GM23248 (cell line): ENCODE measurements at regions not wholly inside any gene's neighbourhood (a gene's known extent, or its start where the extent isn't known, plus 50 kb on each side); places are given as distances from the start of the nearest gene placed in this dataset.

Source experiments
- DNase-seq: peaks from one replicate; pipeline ENCODE4 v3.0.0-alpha.2; 2015
- H2AFZ ChIP-seq: fragments of 200-600 bp; sonication (generic); 2 replicates; pipeline ENCODE4 v1.6.1; 2016; ENCODE audit warnings: antibody characterized with exemption
- H3F3A ChIP-seq: fragments of 200-600 bp; sonication (generic); 2 replicates; pipeline ENCODE4 v1.6.1; 2016; ENCODE audit warnings: mild to moderate bottlenecking, antibody characterized with exemption, mixed run types; ENCODE audit not compliant: insufficient read depth
- H3K27ac ChIP-seq: fragments of 200-600 bp; sonication (generic); 2 replicates; pipeline ENCODE4 v1.5.1; 2016; ENCODE audit warnings: mild to moderate bottlenecking
- H3K27me3 ChIP-seq: fragments of 200-600 bp; sonication (generic); replicated peaks from 2 replicates; pipeline ENCODE4 v1.6.1; 2016; ENCODE audit warnings: mild to moderate bottlenecking; ENCODE audit not compliant: insufficient read depth
- H3K36me3 ChIP-seq: fragments of 200-600 bp; sonication (generic); 2 replicates; pipeline ENCODE4 v1.6.1; 2016; ENCODE audit warnings: low read depth, mild to moderate bottlenecking
- H3K4me1 ChIP-seq: fragments of 200-600 bp; sonication (generic); 2 replicates; pipeline ENCODE4 v1.6.1; 2016; ENCODE audit warnings: mild to moderate bottlenecking; ENCODE audit not compliant: insufficient read depth
- H3K4me2 ChIP-seq: fragments of 200-600 bp; sonication (generic); one replicate; pipeline ENCODE4 v1.6.1; 2016; ENCODE audit warnings: mild to moderate bottlenecking; ENCODE audit not compliant: unreplicated experiment
- H3K4me3 ChIP-seq: fragments of 200-600 bp; sonication (generic); 2 replicates; pipeline ENCODE4 v1.5.1; 2016; ENCODE audit warnings: mild to moderate bottlenecking
- H3K79me2 ChIP-seq: fragments of 200-600 bp; sonication (generic); 2 replicates; pipeline ENCODE4 v1.6.1; 2016; ENCODE audit warnings: mild to moderate bottlenecking; ENCODE audit not compliant: insufficient read depth
- H3K9ac ChIP-seq: fragments of 200-600 bp; sonication (generic); 2 replicates; pipeline ENCODE4 v1.6.1; 2016; ENCODE audit warnings: mild to moderate bottlenecking
- H3K9me2 ChIP-seq: fragments of 200-600 bp; sonication (generic); 2 replicates; pipeline ENCODE4 v1.6.1; 2016; ENCODE audit warnings: mixed run types, mild to moderate bottlenecking, moderate library complexity; ENCODE audit not compliant: insufficient read depth
- H3K9me3 ChIP-seq: fragments of 200-600 bp; sonication (generic); one replicate; pipeline ENCODE4 v1.6.1; 2017; ENCODE audit warnings: low read depth
- H4K20me1 ChIP-seq: fragments of 200-600 bp; sonication (generic); 2 replicates; pipeline ENCODE4 v1.6.0; 2016; ENCODE audit not compliant: insufficient read depth
- EZH2 ChIP-seq: fragments of 200-600 bp; sonication (generic); IDR thresholded peaks from 2 replicates; pipeline ENCODE4 v1.6.1; 2018; ENCODE audit warnings: antibody characterized with exemption, mild to moderate bottlenecking; ENCODE audit not compliant: insufficient read depth, poor library complexity, severe bottlenecking
- EZH2phosphoT487 ChIP-seq: fragments of 200-600 bp; sonication (generic); IDR thresholded peaks from 2 replicates; pipeline ENCODE4 v1.6.1; 2018; ENCODE audit warnings: antibody characterized with exemption, moderate library complexity, mild to moderate bottlenecking, low read depth; ENCODE audit not compliant: insufficient read depth
- WGBS, 2 experiments: methylation state at CpG; one replicate each; pipeline ENCODE4 v1.1.6; 2015 to 2017; ENCODE audit warnings: low lambda C conversion rate in 2 of 2, low coverage in 1 of 2; ENCODE audit errors: missing lambda C conversion rate in 2 of 2; 5-methylcytosine and 5-hydroxymethylcytosine counted together
- in situ Hi-C: fragments of 300-500 bp; cut with MboI; formaldehyde crosslinking; loops from 2 replicates; pipeline ENCODE4 v1.15.0; 2020

DNA sequence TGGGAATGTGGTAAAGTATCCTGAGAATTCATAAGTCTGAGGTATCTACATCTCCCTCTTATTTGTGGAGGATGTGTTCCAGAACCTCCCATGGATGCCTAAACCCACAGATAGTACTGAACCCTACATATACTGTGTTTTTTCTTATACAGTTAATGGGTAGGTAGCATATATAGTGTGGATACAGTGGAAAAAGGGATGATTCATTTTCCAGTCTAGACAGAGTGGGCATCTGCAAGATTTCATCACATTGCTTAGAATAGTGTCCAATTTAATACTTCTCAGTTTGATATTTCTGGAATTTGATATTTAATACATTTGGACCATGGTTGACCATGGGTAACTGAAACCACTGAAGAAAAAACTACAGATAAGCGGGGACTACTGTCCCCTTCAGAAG, 155.0 kb upstream of the ANKRD50 start:
- in situ Hi-C loops, result no loop called here
- TF ChIP-seq EZH2 (no peak), EZH2phosphoT487 (no peak)
- Histone ChIP-seq H3K4me1 (0 out of 2 replicates have a peak, but pooled peaks cover 2% of the 10 kb centered on the region), H3K9me2 (no peaks in the 10 kb centered on the region), H3K4me2 (no peak overlapping the region), H4K20me1 (no peaks in the 10 kb centered on the region), H3K4me3 (no peak overlapping the region), H2AFZ (no peak overlapping the region), H3K27ac (no peak overlapping the region), H3K36me3 (no peaks in the 10 kb centered on the region), H3K9ac (no peak overlapping the region), H3K79me2 (no peaks in the 10 kb centered on the region), H3K27me3 (no peaks in the 10 kb centered on the region), H3K9me3 (no peaks in the 10 kb centered on the region), H3F3A (no peaks in the 10 kb centered on the region)
- 93 to 95% methylated on average over 1 of the region's 1 CpG for WGBS, 2 experiments
- DNase-seq, result peak; percentile 33

DNA sequence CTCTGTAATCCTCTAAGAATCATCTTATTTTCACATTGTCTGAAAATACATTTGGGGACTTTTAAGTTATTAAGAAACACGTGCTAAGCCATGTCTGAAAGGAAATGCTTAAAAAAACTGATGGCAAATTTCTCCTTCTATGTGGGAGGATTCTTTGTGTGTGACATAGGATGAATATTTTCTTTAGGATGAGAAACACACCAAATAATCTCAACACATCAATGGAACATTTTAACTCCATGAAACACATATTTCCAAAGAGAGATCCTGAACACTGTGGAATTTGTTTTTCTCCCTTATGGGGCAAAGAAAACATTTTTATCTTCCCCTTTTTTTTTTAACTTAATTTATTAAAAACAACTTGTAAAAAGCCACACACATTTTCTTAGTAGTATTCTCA, 153.8 kb upstream of the ANKRD50 start:
- 0 out of 2 replicates have a peak overlapping the region, but pooled peaks have one; percentile 11 for H2AFZ ChIP-seq
- 63 to 72% methylated on average over 1 of the region's 1 CpG for WGBS, 2 experiments

DNA sequence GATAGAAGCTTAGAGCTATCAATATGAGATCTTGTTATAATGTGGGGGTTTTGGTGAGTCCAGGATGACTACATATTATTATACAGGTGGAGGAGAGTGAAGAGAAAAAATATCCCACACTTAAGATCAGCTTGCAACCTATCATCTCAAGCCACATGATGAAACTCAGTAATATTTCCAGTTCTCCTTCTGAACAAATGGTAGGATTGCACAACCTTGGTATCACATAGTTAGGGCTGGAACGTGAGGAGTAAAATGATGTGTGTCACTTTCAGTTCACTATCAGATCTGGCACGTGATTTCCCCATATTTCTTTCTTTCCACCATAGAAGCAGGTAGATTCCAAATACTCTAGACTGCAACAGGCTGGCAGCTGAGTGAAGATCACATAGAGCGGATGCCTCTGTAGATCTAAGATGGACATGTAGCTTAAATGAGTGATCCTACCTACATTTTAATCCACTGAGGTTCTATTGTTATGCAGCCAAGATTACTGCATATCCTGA, 150.6 kb upstream of the ANKRD50 start:
- DNase-seq, result no peak
- no peaks in the 10 kb centered on the region for H3K27me3 ChIP-seq
- H3K36me3 ChIP-seq, result no peaks in the 10 kb centered on the region
- H3K9me3 ChIP-seq, result no peaks in the 10 kb centered on the region
- H3K4me1 ChIP-seq, result 0 out of 2 replicates have a peak, but pooled peaks cover 8% of the 10 kb centered on the region
- no peaks in the 10 kb centered on the region for H3K79me2 ChIP-seq
- 55 to 58% methylated on average over 3 of the region's 3 CpGs for WGBS, 2 experiments
- in situ Hi-C loops, result no loop called here
- TF ChIP-seq EZH2, result no peak
- no peak for TF ChIP-seq EZH2phosphoT487
- no peak overlapping the region for H2AFZ ChIP-seq
- no peaks in the 10 kb centered on the region for H3F3A ChIP-seq
- no peak overlapping the region for H3K9ac ChIP-seq
- H3K4me2 ChIP-seq, result no peak overlapping the region
- H3K9me2 ChIP-seq, result no peaks in the 10 kb centered on the region
- H3K4me3 ChIP-seq, result no peak overlapping the region
- no peaks in the 10 kb centered on the region for H4K20me1 ChIP-seq
- H3K27ac ChIP-seq, result no peak overlapping the region

More for the DNA sequence above, 153.8 kb upstream of the ANKRD50 start:
- Histone ChIP-seq H3K4me1 (0 out of 2 replicates have a peak, but pooled peaks cover 8% of the 10 kb centered on the region), H3K27me3 (no peaks in the 10 kb centered on the region), H3K9me2 (no peaks in the 10 kb centered on the region), H3K79me2 (no peaks in the 10 kb centered on the region), H3K27ac (no peak overlapping the region), H3K9ac (no peak overlapping the region), H4K20me1 (no peaks in the 10 kb centered on the region), H3K4me2 (no peak overlapping the region), H3K36me3 (no peaks in the 10 kb centered on the region), H3K4me3 (no peak overlapping the region), H3K9me3 (no peaks in the 10 kb centered on the region), H3F3A (no peaks in the 10 kb centered on the region)
- in situ Hi-C loops, result no loop called here
- no peak for DNase-seq
- TF ChIP-seq EZH2phosphoT487 (no peak), EZH2 (no peak)

- Histone ChIP-seq H2AFZ (no peak overlapping the region), H3K4me1 (0 out of 2 replicates have a peak, but pooled peaks cover 8% of the 10 kb centered on the region), H3K27ac (no peak overlapping the region), H4K20me1 (no peaks in the 10 kb centered on the region), H3K27me3 (no peaks in the 10 kb centered on the region), H3K9ac (no peak overlapping the region), H3K36me3 (no peaks in the 10 kb centered on the region), H3K4me2 (no peak overlapping the region), H3K9me2 (no peaks in the 10 kb centered on the region), H3F3A (no peaks in the 10 kb centered on the region), H3K79me2 (no peaks in the 10 kb centered on the region), H3K4me3 (no peak overlapping the region), H3K9me3 (no peaks in the 10 kb centered on the region)
- DNase-seq, result peak; percentile 43
- in situ Hi-C loops, result no loop called here
- TF ChIP-seq EZH2phosphoT487 (no peak), EZH2 (no peak)
Measured at GRCh38 chr4:124862261-124862660, 149.7 kb upstream of the ANKRD50 start.

- H3K4me1 ChIP-seq, result 0 out of 2 replicates have a peak, but pooled peaks cover 8% of the 10 kb centered on the region
- no peak overlapping the region for H2AFZ ChIP-seq
- H3K9me2 ChIP-seq, result no peaks in the 10 kb centered on the region
- no peaks in the 10 kb centered on the region for H3K9me3 ChIP-seq
- no peaks in the 10 kb centered on the region for H3K79me2 ChIP-seq
- no peaks in the 10 kb centered on the region for H4K20me1 ChIP-seq
- no peak for DNase-seq
- H3K36me3 ChIP-seq, result no peaks in the 10 kb centered on the region
- no peak overlapping the region for H3K9ac ChIP-seq
- H3K27ac ChIP-seq, result no peak overlapping the region
- in situ Hi-C loops, result no loop called here
- TF ChIP-seq EZH2phosphoT487 (no peak), EZH2 (no peak)
- H3K4me3 ChIP-seq, result no peak overlapping the region
- no peaks in the 10 kb centered on the region for H3F3A ChIP-seq
- no peaks in the 10 kb centered on the region for H3K27me3 ChIP-seq
- 37 to 40% methylated on average over 3 of the region's 3 CpGs for WGBS, 2 experiments
- H3K4me2 ChIP-seq, result no peak overlapping the region
Measured at GRCh38 chr4:124861761-124862160, 149.2 kb upstream of the ANKRD50 start.
